Right lobe of liver (tissue), 4 donors: ENCODE measurements at regions not wholly inside any gene's neighbourhood (a gene's known extent, or its start where the extent isn't known, plus 50 kb on each side); places are given as distances from the start of the nearest gene placed in this dataset.

ENCODE experiments used
- CTCF ChIP-seq, 4 donors: fragments of 200-600 bp in 3 of 4; fragments of 450-650 bp in 1 of 4; IDR thresholded peaks; one replicate each; pipeline versions ENCODE4 v1.5.1 to v1.8.0; 2016 to 2022; ENCODE audit warnings: antibody characterized with exemption in 4 of 4, mild to moderate bottlenecking in 2 of 4
- POLR2A ChIP-seq: fragments of 450-650 bp; IDR thresholded peaks from one replicate; pipeline ENCODE4 v1.6.1; 2017; ENCODE audit warnings: antibody characterized with exemption, mild to moderate bottlenecking
- donor health status: DM: no; HTN: no; CAD: no.
- donor health status: DM: no; HTN: no; CAD: no.
- donor health status: DM: no; HTN: yes; CAD: no.

- TF ChIP-seq CTCF (IDR thresholded peaks at IDR 0.05) (no peak), POLR2A (no peak)
Observed at GRCh38 chr5:96140084-96140483, 178.4 kb upstream of the ELL2 start.
